Thoracic aorta (tissue), 2 donors: ENCODE measurements at regions not wholly inside any gene's neighbourhood (a gene's known extent, or its start where the extent isn't known, plus 50 kb on each side); places are given as distances from the start of the nearest gene placed in this dataset.

ENCODE experiments used
- ATAC-seq: fragments of 150-250 bp; one replicate; pipeline ENCODE4 v1.8.0; 2017; ENCODE audit warnings: low read depth; ENCODE audit not compliant: insufficient number of reproducible peaks, low FRiP score
- DNase-seq: peaks from one replicate; pipeline ENCODE4 v3.0.0-alpha.2; 2020; ENCODE audit warnings: low spot score
- H3K27ac ChIP-seq, 2 donors: fragments of 200-600 bp; sonication (generic); 1 replicate in 1 of 2; 2 replicates in 1 of 2; pipeline ENCODE4 v1.5.1; 2016; ENCODE audit warnings: mild to moderate bottlenecking in 2 of 2, moderate library complexity in 2 of 2
- H3K27me3 ChIP-seq: fragments of 200-600 bp; sonication (generic); replicated peaks from 2 replicates; pipeline ENCODE4 v1.6.0; 2016; ENCODE audit warnings: mild to moderate bottlenecking; ENCODE audit not compliant: insufficient read depth
- H3K36me3 ChIP-seq: fragments of 200-600 bp; sonication (generic); one replicate; pipeline ENCODE4 v1.5.1; 2016
- H3K4me1 ChIP-seq, 2 donors: fragments of 200-600 bp; sonication (generic); 1 replicate in 1 of 2; 2 replicates in 1 of 2; pipeline versions ENCODE4 v1.5.1 to v1.6.0; 2016; ENCODE audit warnings: low read depth in 2 of 2, mild to moderate bottlenecking in 1 of 2; ENCODE audit not compliant: control insufficient read depth in 1 of 2
- H3K4me3 ChIP-seq: fragments of 200-600 bp; sonication (generic); 2 replicates; pipeline ENCODE4 v1.5.1; 2016; ENCODE audit warnings: mild to moderate bottlenecking
- H3K9me3 ChIP-seq: fragments of 200-600 bp; sonication (generic); 2 replicates; pipeline ENCODE4 v1.5.1; 2016
- CTCF ChIP-seq: fragments of 200-600 bp; sonication (generic); IDR thresholded peaks from one replicate; pipeline ENCODE4 v1.5.1; 2019; ENCODE audit warnings: antibody characterized with exemption

- ATAC-seq (no peak), DNase-seq (no peak)
- Histone ChIP-seq H3K36me3 (no peaks in the 10 kb centered on the region), H3K4me1 (no peaks in the 10 kb centered on the region), H3K4me3 (no peak overlapping the region), H3K27me3 (no peaks in the 10 kb centered on the region), H3K27ac (no peak overlapping the region), H3K9me3 (no peaks in the 10 kb centered on the region)
- TF ChIP-seq CTCF: peak; percentile 39
Measured at GRCh38 chr13:105410602-105411001, 1124.9 kb downstream of the EFNB2 start.

- no peak overlapping the region for H3K4me3 ChIP-seq
- H3K27ac ChIP-seq: no peak overlapping the region
- H3K4me1 ChIP-seq: no peaks in the 10 kb centered on the region
- DNase-seq: no peak
- TF ChIP-seq CTCF: no peak
- ATAC-seq: no peak
- no peaks in the 10 kb centered on the region for H3K27me3 ChIP-seq
- no peaks in the 10 kb centered on the region for H3K9me3 ChIP-seq
- H3K36me3 ChIP-seq: no peaks in the 10 kb centered on the region
Measured at GRCh38 chr13:105406551-105406950, 1128.9 kb downstream of the EFNB2 start.

GRCh38 chr13:105403086-105403485, 1132.4 kb downstream of the EFNB2 start:
- Histone ChIP-seq H3K36me3 (no peaks in the 10 kb centered on the region), H3K27ac (no peak overlapping the region), H3K9me3 (no peaks in the 10 kb centered on the region), H3K4me3 (no peak overlapping the region), H3K4me1 (no peaks in the 10 kb centered on the region), H3K27me3 (no peaks in the 10 kb centered on the region)
- ATAC-seq (no peak), DNase-seq (no peak)
- TF ChIP-seq CTCF: no peak

- Histone ChIP-seq H3K27me3 (no peaks in the 10 kb centered on the region), H3K4me1 (peaks cover 3 to 4% of the 10 kb centered on the region in 2 donors), H3K27ac (no peak overlapping the region), H3K36me3 (no peaks in the 10 kb centered on the region), H3K4me3 (no peak overlapping the region), H3K9me3 (no peaks in the 10 kb centered on the region)
- ATAC-seq: no peak
- DNase-seq: no peak
- TF ChIP-seq CTCF: no peak
Measured at GRCh38 chr13:105395041-105395440, 1140.4 kb downstream of the EFNB2 start.

- DNase-seq: no peak
- Histone ChIP-seq H3K4me1 (peaks cover 0 to under 1% of the 10 kb centered on the region in 2 donors), H3K27ac (no peak overlapping the region), H3K36me3 (no peaks in the 10 kb centered on the region), H3K27me3 (no peaks in the 10 kb centered on the region), H3K4me3 (no peak overlapping the region), H3K9me3 (no peaks in the 10 kb centered on the region)
- no peak for ATAC-seq
- TF ChIP-seq CTCF: no peak
Measured at GRCh38 chr13:105389373-105389772, 1146.1 kb downstream of the EFNB2 start.
